GM12873 (cell line): ENCODE measurements at regions not wholly inside any gene's neighbourhood (a gene's known extent, or its start where the extent isn't known, plus 50 kb on each side); places are given as distances from the start of the nearest gene placed in this dataset.

ENCODE experiments used
- CTCF ChIP-seq: IDR thresholded peaks from 2 replicates; pipeline ENCODE4 v1.5.1; 2012; ENCODE audit warnings: low read depth, mild to moderate bottlenecking, moderate library complexity, low read length, control low read depth; ENCODE audit not compliant: insufficient read depth; ENCODE audit errors: missing control alignments

DNA sequence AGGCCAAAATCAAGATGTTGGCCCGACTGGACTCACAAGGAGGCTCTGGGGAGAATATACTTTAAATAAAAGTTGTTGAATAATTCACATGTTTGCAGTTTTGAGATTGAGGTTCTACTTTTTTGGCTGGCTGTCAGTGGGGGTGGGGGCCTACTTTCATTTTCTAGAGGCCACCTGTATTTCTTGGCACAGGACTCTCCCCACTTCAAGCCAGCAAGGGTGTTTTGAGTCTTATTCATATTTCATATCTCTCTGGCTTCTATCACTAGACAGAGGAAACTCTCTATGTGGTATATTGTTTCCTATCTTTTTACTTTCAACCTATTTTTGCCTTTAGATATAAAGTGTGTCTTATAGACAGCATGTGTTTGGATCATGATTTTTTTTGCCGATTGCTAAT, 266.4 kb downstream of the PRR32 start:
- no peak for TF ChIP-seq CTCF

- no peak for TF ChIP-seq CTCF
Observed at GRCh38 chrX:127112726-127113125, 293.2 kb downstream of the PRR32 start.

DNA sequence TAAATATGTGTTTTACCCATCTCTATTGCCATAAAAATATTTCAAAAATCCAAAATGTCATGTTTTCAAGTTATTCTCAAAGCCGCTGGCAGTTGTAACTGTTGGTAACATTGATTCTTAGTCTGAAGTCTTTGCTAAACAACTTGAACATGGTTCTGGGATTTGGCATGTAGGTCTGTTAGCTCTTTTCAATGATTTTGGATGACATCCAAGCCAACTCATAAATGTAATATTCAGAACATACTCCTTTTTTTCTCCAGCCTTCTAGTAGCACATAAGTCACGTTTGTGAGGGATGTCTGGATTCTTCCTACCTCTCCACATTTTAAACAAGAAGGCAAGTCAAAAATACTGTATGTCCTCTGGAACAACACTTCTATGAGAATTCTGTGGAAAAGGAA, 305.3 kb downstream of the PRR32 start:
- no peak for TF ChIP-seq CTCF

DNA sequence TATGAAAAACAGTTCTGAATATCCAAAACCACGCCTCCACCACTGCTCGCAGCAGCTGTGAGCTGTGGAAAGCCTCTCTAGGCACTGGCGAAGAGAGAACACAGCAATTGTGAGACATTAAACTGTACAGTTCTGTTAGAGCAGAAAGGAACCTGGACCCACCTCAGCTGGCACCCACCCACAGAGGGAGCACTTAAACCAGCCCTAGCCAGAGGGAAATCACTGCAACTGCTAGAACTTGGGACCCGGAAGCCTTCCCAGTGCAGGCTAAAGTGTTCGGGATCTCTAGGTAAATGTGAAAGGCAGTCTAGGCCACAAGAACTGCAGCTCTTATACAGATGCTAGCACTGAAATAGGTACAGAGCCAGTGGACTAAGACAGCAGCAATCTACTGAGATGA, 308.8 kb downstream of the PRR32 start:
- TF ChIP-seq CTCF, result no peak

- TF ChIP-seq CTCF, result no peak
Observed at GRCh38 chrX:127129510-127129909, 310.0 kb downstream of the PRR32 start.

DNA sequence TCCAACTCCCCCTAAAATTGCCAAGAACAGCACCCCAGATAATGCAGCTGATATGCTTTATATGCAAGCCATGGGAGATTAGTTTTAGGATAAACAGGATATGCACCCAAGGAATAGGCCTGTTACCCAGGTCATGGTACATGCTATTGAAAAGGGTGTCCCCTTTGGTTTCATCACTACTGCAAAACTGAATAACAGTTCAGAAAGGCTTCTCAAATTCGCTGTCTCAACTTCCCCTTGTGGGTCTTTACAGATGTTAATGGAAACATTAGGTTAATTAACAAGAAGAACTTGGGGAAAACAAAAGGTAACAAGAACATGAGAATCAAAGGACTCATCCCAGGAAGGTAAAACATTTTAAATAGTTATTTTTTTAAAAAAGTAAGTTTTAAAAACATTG, 318.7 kb downstream of the PRR32 start:
- TF ChIP-seq CTCF, result no peak

DNA sequence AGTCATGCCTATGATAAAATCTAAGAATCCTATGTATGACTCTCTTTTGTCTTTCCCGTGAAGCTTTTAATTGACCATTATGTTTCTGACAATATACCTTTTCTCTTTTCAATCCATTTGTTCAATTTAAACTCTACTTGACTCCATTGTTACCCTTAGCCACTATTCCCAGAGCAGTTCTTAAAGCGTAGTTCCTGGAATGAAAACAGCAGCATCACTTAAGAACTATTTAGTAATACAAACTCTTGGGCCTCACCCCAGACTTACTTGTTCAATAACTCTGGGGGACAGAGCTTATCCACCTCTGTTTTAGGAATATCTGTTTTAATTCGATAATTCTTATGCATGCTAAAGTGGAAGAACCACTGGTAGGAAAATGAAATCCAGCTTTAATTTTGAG, 358.4 kb downstream of the PRR32 start:
- TF ChIP-seq CTCF, result no peak

DNA sequence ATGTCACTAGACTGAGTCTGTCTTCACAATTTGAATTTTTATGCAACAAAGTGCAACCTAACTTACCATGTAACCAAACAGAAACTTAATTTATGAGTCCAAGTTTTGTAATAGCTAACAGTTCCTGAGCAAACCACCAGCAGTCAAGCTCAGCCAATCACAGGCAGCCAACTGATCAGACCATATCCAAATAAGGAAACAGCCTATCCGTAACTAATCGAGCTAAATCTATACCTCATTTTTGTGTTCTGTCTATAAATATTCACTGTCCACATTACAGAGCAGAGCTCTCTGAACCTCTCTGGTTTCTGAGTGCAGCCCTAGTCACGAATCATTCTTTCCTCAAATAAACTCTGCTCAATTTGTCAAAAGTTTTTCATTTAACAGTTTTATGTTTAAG, 367.6 kb downstream of the PRR32 start:
- TF ChIP-seq CTCF, result no peak
